ENCODE measurements at regions not wholly inside any gene's neighbourhood (a gene's known extent, or its start where the extent isn't known, plus 50 kb on each side); places are given as distances from the start of the nearest gene placed in this dataset.

- TF ChIP-seq REST (IDR thresholded peaks at IDR 0.05; ENCODE audit: unreplicated experiment): no peak
- no peak for TF ChIP-seq NANOG (IDR thresholded peaks at IDR 0.05; ENCODE audit: borderline replicate concordance)
- no peak for TF ChIP-seq CTCF (conservative IDR thresholded peaks at IDR 0.05; ENCODE audit: low read depth in 2 of 2)
Measured at GRCh38 chr13:112325920-112326645, 50.1 kb upstream of the SPACA7 start (continued).

Measured in GM23338 (cell line).